ENCODE measurements at regions not wholly inside any gene's neighbourhood (a gene's known extent, or its start where the extent isn't known, plus 50 kb on each side); places are given as distances from the start of the nearest gene placed in this dataset.

DNA sequence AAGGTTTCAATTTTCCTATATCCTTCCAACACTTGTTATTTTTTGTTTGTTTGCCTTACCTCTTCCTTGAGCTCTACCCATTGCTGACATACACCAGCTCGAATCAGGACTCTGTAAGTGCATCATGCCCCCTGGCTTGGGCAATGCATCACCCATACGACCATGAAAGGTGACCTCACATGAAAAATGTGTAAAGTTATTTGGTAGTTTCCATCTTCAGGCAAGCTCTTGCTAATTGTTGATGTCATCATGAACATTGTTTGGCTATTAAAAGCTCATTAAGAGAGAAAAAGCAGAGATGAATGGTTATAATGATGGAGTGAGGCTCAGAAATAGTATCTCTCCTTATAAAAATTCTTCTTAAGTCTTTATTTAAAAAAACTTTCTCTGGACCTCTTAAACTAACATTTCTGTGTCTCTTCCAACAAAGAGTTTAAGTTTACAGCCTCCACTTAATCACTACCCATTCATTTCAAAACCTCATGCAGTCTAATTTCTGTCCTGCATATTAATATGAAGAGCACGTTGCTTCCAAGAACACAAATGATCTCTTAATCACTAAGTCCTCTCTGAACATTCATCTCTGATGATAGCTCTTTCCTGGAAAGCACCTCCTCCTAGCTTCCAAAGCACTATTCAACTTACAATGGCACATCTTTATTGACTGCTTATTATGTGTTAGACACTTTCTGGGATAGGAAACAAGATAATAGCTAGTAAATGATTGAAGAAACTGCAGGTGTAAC lies 236.3 kb downstream of the NFKBIZ start:
- DNase-seq = no peak

DNA sequence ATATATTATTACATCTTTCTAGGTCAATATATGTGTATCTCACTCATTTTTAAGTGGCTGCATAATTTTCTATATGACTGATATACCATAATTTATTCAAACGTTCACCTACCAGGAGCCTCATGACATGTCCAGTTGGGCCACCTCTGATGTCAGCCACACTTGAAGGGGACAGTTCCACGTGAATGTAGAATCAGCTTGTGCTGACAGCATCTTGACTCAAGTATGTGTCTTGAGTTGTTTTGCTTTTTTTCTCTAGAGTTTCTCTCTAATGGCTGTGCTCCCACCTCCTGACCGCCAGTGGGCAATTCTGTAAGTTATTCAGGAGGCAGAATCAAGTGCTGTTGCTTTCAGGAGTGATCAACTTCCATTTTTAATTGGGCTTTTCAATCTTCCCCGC lies 237.9 kb downstream of the NFKBIZ start:
- no peak for DNase-seq

DNA sequence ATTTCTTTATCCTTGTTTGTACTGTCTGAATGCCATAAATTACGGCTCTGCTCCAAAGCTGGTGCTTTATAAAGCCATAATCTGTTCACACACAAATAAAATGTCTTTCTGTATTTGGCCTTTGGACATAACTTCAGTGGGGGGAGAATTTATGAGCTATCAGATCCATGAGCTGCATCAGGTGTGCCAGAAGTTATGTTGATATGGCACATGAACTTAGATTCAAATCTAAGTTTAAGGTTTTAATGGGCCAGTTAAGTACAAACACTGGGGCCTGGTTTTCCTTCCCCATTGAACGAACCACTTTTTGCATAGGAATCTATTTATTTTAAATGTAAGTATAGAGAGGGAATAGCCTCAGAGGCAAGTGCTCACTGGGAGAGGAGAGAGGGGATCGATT lies 239.9 kb downstream of the NFKBIZ start:
- no peak for DNase-seq

DNA sequence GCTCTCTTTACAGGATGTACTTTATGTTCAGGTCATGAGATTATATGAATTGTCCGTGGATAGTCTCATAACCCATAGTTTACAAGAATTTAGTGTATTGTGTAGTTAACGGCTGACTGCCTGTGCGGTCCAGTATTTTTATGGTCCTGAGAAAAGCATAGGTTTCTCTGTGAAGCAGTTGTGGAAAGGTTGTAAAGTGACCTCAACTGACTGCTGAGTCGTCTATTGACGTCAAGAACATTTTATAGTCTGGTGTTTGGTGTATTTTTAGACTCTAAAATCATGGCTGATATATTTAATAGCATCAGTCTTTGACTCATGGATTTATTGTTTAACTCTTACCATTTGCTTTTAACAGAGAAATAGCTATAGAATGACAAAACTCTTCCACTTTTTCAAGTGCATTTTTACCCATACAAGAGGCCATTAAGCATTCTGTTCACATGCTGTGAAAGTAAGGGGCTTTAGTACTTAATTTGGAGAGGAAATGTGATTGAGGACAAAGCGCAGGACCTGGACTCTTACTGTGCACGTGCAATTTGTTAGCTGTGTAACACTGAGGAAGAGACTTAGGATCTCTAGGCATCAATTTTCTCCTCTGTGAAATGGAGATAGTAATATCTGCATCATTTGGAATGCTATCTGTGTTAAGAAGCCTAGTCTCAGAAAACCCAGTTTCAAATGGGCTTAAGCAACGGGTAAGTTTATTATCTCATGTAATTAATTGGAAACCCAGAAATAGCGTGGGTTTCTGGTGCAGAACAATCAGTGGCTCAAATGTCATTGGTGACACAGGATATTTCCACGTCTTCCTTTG lies 240.8 kb downstream of the NFKBIZ start:
- DNase-seq = no peak

DNA sequence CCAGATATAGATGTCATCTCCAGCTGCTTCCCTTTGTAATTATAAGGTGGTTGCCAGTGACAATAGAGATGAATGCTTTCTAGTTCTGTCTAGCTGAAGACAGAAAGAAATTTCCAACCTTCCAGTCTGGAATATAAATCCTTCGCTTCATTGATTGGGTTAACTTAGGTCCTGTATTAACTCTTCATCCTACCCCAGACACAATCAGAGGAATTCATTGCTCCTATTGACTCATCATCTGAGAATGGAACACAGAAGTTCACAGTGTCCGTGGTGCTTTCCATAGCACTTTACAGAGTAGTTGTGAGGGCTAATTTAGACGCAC lies 241.4 kb downstream of the NFKBIZ start:
- no peak for DNase-seq

DNA sequence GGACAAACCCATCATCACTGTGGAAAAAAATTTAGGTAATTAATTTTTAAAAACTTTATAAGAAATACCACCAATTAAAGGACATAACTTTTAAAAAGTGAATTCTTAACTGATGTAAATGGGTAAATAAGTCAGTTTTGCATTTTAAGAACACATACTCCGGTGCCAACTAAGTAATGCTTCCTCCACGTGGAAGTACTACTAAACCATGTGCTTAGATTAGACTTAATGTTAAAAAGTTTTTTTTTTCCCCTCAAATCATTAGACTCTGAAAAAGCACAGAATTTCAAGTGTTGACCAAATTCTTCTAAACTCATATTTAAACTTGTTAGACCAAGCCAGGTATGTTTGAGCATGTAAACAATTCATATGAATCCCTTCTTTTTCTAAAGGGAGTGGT lies 242.0 kb downstream of the NFKBIZ start:
- DNase-seq = no peak

DNA sequence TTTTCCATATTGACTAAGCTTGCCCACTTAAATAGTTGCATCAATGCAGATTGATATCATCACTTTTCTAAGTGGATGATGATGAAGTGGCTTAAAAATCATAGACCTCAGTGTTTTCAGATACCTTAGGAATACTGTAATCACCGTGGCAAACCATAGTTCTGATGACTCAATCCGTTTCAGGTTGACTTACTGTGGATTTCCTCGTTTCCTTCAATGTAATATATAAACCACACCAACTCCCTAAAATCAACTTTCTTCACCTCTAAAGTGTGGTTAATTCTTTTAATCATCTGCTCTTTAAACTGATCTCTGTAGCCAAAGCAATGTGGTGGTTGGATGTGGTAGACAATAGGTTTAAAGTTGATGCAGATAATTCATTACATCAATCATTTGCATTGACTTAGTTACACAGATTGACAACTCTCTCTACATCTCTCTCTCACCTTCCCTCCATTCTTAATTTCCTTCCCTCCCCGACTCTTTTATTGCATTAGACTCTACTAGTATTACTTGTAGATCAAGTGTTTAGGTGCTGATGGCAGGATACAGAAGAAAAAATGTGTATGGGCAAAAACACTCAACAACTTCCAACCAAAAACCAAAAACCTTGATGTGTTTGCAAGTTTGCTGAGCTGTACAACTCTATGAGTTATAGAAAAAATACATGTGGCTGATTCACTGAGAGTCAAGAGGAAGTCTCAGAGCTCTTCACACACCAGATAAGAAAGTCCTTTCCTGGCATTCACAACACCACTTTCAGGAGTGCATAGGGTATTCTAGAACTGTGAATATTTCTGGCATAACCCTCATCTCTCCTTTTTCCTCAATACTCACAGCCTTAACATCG lies 243.5 kb downstream of the NFKBIZ start:
- DNase-seq = no peak

DNA sequence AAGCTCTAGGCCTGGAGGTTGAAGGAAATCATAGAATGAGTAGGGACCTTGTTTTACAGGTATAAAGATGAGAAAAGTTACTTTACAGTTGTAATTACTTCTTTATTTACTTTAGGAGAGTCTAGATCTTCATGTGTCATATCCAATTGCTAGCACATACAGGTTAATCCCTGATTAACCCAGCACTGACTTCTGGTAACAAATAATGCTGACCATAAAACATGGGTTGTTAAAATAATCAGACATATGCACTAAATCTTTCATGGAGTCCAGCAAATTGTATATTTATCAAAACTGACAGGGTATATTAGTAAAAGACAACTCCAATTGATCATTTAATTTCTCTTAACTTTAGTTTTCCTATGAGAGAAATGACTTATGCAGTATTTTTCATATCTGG lies 245.2 kb downstream of the NFKBIZ start:
- DNase-seq = no peak

DNA sequence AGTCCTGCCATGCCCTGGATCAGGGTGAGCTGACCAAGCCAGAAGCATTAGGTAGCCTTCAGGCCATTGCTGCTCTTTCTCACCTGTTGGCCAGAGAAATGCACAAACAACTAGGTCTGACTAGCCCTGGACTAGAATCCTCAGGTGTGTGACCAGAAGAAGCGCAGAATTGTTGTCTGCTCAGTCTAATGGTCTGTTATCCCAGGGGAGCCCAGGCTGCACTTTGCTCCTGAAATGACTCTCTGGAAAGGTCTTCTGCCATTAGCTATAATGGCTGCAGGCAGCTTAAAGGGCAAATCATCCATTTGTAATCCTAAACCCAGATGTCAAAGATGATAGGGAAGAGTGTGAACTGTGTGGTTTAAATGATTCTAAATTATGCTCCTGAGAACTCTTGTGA lies 246.1 kb downstream of the NFKBIZ start:
- DNase-seq = peak; percentile 82

DNA sequence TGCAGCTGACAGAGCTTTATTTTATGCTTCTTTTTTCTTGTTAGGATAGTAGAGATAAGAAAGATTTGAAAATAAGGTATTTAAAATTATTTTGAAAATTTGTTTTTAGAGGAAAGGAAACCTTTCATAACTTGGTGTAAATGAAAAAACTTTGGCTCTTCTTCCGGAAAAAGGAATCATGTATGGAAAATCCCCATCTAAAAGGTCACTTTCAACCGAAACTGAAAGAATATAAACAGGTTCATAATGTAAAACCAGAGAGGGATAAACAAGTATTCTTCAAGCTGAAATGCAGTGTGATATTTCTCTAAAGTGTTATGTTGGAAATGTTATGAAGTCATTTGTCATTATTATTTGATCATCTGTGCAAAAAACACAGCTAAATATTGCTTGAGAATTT lies 246.8 kb downstream of the NFKBIZ start:
- DNase-seq = no peak

DNA sequence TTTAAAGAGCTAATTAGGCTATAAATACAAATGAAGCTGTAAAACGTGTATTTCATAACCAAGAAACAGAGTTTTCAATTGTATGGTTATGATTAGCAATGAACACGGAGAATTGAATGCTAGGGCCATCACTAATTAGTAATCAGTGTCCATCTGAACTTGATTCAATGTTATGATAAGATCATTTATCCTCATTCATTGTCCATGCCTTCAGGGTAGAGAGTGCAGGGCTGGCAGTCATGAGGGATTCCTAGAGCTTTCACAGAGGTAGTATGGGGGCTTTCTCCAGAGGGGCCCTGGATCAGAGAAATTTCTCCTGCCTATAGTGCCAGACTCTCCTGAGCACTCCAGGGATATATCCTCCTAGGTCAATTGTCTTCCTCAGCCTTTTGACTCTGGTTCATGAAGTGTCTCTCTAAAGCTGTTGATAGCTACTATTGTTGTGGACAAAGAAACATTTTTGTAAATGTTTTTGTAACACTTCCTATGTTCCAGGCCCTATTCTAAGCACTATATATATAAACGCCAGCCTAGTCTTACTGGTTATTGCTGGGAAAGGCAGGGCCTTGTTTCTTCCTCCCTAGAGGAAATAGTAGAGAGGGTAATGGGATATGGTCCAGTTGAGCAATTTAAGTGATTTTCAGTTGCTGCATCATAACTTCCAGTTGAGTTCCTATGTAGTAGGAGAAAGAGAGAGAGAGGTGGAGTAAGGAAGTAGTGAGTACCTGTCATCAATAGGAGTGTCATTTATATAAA lies 249.0 kb downstream of the NFKBIZ start:
- DNase-seq = no peak

DNA sequence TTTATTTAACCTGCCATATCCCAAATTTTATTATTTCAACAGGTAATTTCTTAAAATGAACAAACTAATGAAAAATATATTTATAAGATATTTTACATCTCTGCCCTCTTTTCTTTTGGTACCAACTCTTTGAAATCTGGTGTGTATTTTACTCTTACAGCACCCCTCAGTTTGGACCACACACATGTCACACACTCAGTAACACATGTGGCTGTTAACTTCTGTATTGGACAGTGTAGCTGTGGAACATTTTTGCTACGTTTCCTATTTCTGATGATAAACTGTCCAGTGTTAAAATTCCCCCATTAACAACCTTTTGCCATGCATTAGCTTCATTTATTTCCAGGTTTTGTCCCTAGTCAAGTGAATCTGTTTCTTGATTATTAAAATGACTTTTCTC lies 250.6 kb downstream of the NFKBIZ start:
- DNase-seq = no peak

DNA sequence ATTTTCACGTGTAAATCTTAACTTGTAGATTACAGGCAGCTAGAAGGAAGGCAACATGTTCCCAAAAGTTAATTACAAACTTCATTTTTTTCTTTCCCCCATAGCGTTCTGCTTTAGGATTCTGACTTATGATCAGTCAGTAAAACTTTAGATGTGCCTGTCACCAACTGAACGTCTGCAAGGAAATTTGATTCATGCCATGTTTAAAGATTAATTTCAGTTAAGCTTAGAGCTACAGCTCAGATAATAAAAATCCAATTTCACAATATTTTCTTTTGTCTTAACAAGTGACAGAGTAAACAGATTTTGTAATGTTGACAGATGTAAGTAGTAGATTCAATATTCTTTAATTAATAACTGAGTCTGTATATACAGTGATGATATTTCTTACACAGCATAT lies 253.1 kb downstream of the NFKBIZ start:
- no peak for DNase-seq

DNA sequence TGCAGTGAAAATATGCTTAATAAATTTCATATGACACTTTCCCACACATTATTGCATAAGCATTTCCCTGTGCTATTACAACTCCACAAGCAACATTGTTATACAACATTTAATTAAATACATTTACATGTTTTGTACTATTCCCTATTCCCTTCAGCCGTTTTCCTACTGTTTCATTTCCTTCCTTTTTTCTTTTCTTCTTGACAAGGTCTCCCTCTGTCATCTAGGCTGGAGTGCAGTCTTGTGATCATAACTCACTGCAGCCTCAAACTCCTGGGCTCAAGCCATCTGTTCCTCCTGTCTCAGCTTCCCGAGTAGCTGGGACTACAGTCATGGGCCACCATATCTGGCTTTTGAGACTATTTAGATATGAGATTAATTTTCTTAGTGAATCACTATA lies 254.7 kb downstream of the NFKBIZ start:
- no peak for DNase-seq

DNA sequence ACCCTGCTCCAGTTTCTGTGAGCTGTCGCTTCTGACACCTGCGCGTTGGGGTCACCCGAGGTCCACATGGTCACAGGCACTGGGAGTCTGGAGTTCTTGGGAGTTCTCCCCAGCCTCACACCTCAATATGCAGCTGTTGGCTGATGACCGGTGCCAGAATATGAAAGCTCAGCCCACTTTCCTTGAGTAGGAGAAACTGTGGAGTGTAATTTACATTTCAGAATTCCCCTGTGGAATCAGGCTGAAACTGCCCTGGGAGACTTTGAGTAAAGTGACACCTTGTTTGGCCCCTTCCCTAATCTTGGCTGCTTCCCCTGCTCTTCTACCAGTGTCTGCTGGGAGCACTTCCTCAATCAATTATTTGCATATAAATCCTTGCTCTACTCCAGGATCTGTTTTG lies 255.9 kb downstream of the NFKBIZ start:
- no peak for DNase-seq

DNA sequence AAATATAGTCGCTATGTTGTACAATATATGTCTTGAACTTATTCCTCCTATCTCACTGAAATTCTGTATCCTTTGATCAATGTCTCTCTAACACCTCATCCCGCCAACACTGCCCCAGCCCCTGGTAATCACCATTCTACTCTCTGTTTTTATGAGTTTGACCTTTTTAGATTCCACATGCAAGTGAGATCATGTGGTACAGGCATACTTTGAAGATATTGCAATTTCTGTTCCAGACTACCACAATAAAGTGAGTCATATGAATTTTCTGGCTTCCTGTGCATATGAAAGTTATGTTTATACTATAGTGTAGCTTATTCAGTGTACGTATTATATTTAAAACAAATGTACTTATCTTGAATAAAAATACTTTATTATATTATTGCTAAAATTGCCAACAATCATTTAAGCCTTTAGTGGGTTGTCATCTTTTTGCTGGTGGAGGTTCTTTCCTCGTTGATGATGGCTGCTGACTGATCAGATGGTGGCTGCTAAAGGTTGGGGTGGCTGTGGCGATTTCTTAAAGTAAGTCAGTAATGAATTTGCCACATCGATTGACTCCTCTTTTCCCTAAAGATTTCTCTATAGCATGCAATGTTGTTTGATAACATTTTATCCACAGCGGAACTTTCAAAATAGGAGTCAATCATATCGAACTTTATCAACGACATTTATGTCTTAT lies 257.2 kb downstream of the NFKBIZ start:
- DNase-seq = no peak

DNA sequence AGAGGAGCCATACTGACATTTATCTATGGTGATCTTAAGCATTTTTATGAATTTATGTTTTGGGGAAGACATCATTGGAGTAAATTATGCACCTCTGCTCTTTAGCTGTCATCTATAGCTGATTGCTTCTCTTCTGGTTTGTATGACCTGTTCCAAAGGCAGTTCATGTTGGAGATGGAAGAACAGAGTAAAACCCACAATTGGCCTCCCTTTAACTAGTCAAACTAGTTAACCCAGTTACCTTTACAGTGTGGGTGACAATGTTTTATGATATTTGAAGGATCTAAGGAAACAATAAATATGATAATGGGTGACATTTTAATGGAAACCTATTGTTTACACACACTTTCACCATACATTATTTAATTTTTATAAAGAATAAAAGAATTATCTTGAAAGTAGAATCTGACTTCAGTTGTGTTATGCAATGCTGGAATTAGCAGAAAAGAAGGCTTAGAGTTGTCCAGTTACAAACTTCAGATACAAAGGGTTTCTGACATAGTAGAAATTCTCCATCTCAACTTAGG lies 263.5 kb downstream of the NFKBIZ start:
- DNase-seq = no peak

DNA sequence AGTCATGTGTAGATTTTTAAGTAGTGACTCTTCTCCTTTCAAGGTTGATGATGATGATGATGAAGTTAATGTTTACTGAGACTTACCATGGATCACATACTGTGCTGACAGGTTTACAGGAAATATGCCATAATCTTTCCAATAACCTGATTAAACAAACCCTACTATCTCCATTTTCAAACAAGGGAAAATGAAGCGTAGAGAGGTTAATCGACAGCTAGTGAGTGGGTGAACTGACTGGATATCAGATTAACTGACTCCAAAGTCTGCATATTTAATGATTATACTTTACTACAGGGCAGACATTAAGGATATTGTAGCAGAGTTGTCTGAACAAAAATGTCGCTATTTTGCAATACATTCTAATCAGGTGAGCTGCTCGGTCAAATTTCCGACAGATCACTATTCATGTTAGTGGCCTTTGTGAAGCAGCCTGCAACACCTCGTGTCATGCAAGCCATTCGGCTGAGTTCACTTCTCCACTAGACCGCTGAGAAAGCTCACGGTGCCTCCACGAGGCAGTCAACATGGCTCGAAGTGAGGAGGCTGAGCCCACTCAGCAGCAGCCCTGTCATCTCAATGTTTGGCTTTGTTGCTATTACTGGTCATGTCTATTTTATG lies 264.2 kb downstream of the NFKBIZ start:
- no peak for DNase-seq

DNA sequence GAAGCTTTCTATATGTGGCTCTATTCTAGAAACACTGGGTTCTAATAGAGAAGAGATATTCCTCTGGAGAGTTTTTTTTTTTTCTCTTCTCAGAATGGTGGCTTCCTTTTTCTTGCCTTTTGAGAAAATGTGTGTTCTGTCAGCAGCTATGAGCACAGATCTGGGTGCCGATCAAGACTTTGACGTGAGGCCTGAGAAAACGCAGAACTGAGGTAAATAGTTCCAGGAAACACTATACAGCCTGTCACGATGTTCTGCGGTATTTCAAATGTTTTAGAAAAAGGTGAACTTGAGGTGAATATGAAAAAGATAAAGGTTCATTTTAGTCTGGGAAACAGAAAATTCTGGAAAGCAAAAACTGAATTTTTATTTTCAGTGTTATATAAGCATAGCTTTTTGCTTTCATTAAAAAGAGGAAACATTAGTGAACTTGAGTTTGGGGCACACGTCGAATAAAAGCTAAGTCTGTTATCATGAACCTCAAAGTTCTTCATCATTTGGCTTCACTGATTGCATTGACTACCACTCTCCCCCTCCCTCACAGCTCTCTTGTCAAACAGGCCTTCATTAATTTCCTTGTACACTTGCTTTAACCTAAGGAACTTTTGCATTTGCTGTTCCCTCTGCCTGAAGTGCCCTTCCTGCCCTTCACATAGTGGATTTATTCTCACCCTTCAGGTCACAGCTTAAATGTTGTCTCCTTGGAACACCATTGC lies 265.1 kb downstream of the NFKBIZ start:
- no peak for DNase-seq

DNA sequence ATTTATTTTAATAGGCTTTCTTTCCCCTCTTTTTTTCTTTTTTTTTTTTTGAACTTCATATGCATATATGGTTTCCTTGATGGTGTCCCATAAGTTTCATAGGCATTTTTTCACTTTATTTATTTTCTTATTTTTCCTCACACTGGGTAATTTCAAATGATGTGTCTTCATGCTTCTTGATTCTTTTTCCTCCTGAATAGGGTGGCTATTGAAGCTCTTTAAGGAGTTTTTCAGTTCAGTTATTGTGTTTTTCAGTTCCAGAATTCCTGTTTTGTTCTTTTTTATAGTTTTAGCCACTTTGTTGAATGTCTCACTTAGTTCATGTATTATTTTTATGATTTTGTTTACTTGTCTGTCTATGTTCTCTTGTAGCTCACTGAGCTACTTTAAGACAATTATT lies 273.2 kb downstream of the NFKBIZ start:
- no peak for DNase-seq

DNA sequence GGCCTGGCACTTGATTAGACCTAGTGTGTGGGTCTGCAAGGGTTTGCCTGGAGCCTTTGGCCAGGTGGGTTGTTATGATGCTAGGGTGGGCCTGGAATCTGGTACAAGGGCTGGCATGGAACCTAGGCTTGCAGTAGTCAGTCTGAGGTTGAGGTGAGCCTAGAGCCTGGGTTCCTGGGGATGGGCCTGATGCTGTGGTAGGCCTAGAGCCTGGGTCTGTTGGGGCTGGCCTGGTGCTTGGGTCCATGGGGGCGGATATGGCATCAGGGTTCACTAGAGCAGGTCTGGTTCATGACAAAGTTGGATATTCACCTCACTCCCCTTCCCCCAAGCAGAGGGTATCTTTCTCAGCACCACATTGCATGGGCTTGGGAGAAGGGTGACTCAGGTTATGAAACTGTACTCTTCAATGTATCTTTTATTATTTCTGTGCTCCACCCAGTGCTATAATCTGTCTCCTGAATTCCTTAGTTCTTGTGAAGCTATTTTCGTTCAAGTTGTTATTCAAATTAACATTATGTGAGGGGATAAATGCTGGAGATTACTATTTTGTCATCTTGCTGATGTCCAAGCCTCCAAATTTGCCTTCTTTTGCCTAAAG lies 274.4 kb downstream of the NFKBIZ start:
- DNase-seq = no peak

Measured in islet precursor cell (in vitro differentiated cells).